ENCODE measurements at regions not wholly inside any gene's neighbourhood (a gene's known extent, or its start where the extent isn't known, plus 50 kb on each side); places are given as distances from the start of the nearest gene placed in this dataset.

DNA sequence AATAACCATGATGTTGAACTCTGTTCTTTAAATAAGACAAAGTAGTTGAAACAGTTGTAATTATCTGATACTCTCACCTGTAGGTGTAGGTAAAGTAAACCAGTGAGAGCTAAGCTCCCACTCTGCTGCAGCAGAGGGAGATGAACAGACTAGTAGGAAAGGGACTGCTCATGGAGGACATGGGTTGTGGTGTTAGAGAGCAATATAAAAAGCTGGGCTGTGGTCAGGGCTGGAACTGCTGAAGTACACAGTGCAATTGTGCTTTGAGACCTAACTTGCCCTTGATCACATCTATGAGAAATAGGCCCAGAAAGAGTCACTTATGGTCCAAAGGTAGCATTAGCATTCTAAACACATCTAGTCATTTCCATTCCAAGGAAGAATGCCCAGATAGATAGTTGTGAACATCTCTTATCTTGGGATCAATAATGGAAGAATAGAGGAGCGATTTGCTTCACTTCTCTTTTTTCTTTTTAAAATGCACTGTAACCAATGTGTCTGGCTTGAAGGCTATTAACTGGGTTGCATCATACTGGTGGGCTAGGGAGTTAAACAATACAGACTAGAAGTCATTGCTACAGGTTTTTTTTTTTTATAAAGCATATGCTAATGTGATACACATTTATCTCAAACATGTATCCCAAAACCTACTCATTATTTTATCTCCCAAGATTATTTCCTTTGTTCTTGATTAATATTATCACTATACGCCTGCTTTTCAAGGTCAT lies 251.3 kb upstream of the CENPE start:
- TF ChIP-seq, protein P1, sequence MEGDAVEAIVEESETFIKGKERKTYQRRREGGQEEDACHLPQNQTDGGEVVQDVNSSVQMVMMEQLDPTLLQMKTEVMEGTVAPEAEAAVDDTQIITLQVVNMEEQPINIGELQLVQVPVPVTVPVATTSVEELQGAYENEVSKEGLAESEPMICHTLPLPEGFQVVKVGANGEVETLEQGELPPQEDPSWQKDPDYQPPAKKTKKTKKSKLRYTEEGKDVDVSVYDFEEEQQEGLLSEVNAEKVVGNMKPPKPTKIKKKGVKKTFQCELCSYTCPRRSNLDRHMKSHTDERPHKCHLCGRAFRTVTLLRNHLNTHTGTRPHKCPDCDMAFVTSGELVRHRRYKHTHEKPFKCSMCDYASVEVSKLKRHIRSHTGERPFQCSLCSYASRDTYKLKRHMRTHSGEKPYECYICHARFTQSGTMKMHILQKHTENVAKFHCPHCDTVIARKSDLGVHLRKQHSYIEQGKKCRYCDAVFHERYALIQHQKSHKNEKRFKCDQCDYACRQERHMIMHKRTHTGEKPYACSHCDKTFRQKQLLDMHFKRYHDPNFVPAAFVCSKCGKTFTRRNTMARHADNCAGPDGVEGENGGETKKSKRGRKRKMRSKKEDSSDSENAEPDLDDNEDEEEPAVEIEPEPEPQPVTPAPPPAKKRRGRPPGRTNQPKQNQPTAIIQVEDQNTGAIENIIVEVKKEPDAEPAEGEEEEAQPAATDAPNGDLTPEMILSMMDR (IDR thresholded peaks at IDR 0.05; ENCODE audit: low read length) = no peak
- TF ChIP-seq EZH2 (IDR thresholded peaks at IDR 0.05; ENCODE audit: borderline replicate concordance, low read length) = no peak

Measured in OCI-LY1 (cell line).